OCI-LY7 (cell line): ENCODE measurements at regions not wholly inside any gene's neighbourhood (a gene's known extent, or its start where the extent isn't known, plus 50 kb on each side); places are given as distances from the start of the nearest gene placed in this dataset.
"Not testable (repeated sequence)": the region's sequence is repeated elsewhere in the genome, so short reads cannot be mapped to it uniquely, and the experiment has no call there.

Experiments used
- EZH2phosphoT487 ChIP-seq: fragments of 200-600 bp; sonication (generic); IDR thresholded peaks from 2 replicates; pipeline ENCODE4 v1.6.1; 2018; ENCODE audit warnings: low read depth, borderline replicate concordance, mild to moderate bottlenecking, mixed run types, antibody characterized with exemption, low read length, moderate library complexity, mixed read lengths
- TF ChIP-seq, protein P1 (sequence below): fragments of 200-600 bp; sonication (generic); conservative IDR thresholded peaks from 2 replicates; pipeline ENCODE4 v1.5.1; 2014; ENCODE audit warnings: mild to moderate bottlenecking, antibody characterized with exemption, low read length, moderate library complexity, mixed read lengths

DNA sequence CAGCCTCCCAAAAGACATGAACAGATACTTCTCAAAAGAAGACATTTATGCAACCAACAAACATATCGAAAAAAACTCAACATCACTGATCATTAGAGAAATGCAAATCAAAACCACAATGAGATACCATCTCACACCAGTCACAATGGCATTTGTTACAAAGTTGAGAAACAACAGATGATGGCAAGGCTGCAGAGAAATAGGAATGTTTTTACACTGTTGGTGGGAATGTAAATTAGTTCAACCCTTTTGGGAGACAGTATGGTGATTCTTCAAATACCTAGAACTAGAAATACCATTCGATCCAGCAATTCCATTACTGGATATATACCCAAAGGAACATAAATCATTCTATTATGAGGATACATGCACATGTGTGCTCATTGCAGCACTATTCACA is 1349.2 kb upstream of the GJE1 start:
- not testable (repeated sequence) for TF ChIP-seq EZH2phosphoT487
- TF ChIP-seq, protein P1, sequence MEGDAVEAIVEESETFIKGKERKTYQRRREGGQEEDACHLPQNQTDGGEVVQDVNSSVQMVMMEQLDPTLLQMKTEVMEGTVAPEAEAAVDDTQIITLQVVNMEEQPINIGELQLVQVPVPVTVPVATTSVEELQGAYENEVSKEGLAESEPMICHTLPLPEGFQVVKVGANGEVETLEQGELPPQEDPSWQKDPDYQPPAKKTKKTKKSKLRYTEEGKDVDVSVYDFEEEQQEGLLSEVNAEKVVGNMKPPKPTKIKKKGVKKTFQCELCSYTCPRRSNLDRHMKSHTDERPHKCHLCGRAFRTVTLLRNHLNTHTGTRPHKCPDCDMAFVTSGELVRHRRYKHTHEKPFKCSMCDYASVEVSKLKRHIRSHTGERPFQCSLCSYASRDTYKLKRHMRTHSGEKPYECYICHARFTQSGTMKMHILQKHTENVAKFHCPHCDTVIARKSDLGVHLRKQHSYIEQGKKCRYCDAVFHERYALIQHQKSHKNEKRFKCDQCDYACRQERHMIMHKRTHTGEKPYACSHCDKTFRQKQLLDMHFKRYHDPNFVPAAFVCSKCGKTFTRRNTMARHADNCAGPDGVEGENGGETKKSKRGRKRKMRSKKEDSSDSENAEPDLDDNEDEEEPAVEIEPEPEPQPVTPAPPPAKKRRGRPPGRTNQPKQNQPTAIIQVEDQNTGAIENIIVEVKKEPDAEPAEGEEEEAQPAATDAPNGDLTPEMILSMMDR: not testable (repeated sequence)
